GM12873 (cell line): ENCODE measurements at regions not wholly inside any gene's neighbourhood (a gene's known extent, or its start where the extent isn't known, plus 50 kb on each side); places are given as distances from the start of the nearest gene placed in this dataset.

Experiments
- CTCF ChIP-seq: IDR thresholded peaks from 2 replicates; pipeline ENCODE4 v1.5.1; 2012; ENCODE audit warnings: low read depth, mild to moderate bottlenecking, moderate library complexity, low read length, control low read depth; ENCODE audit not compliant: insufficient read depth; ENCODE audit errors: missing control alignments

GRCh38 chr12:77722536-77722935, 108.2 kb upstream of the NAV3 start:
- TF ChIP-seq CTCF: no peak

- no peak for TF ChIP-seq CTCF
Observed at GRCh38 chr12:77720258-77720657, 110.4 kb upstream of the NAV3 start.

- no peak for TF ChIP-seq CTCF
Observed at GRCh38 chr12:77710209-77710608, 120.5 kb upstream of the NAV3 start.

GRCh38 chr12:77697126-77697525, 133.6 kb upstream of the NAV3 start:
- no peak for TF ChIP-seq CTCF

DNA sequence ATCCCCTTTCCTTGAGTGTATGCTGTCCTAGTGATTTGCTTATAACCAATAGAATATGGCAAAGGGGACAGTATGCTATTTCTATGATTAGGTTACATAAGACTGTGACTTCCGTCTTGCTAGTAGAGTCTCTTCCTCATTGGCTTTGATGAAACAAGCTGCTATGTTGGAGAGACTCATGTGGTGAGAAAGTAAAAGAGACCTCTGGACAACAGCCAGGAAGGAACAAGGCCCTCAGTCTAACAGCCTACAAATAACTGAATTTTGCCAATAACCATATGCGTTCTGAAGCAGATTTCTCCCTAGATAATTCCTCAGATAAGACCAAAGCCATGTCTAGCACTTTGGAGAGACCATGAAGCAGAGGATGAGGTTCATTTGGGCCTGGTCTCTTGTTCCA, 134.5 kb upstream of the NAV3 start:
- no peak for TF ChIP-seq CTCF

- no peak for TF ChIP-seq CTCF
Observed at GRCh38 chr12:77689510-77690086, 141.1 kb upstream of the NAV3 start.

- no peak for TF ChIP-seq CTCF
Observed at GRCh38 chr12:77687321-77687720, 143.4 kb upstream of the NAV3 start.
